Mesendoderm (in vitro differentiated cells): ENCODE measurements at regions not wholly inside any gene's neighbourhood (a gene's known extent, or its start where the extent isn't known, plus 50 kb on each side); places are given as distances from the start of the nearest gene placed in this dataset.

Experiments used
- DNase-seq: peaks from one replicate; pipeline ENCODE4 v3.0.0; 2013
- H2AK5ac ChIP-seq: 2 replicates; pipeline ENCODE4 v1.6.1; 2013; ENCODE audit warnings: low read length, inconsistent platforms
- H2BK120ac ChIP-seq: 2 replicates; pipeline ENCODE4 v1.6.1; 2013; ENCODE audit warnings: low read depth, mild to moderate bottlenecking, low read length, moderate library complexity, mixed read lengths
- H2BK15ac ChIP-seq: replicated peaks from 2 replicates; pipeline ENCODE4 v1.6.1; 2013; ENCODE audit warnings: low read depth, mild to moderate bottlenecking, moderate library complexity
- H2BK5ac ChIP-seq: 2 replicates; pipeline ENCODE4 v1.6.1; 2013; ENCODE audit warnings: low read length, inconsistent platforms
- H3K18ac ChIP-seq: 2 replicates; pipeline ENCODE4 v1.6.1; 2013; ENCODE audit warnings: mild to moderate bottlenecking, low read length, mixed read lengths
- H3K23ac ChIP-seq: one replicate; pipeline ENCODE4 v1.6.1; 2013; ENCODE audit warnings: low read length
- H3K27ac ChIP-seq: 2 replicates; pipeline ENCODE4 v1.5.1; 2013; ENCODE audit warnings: low read depth, mild to moderate bottlenecking, inconsistent platforms, low read length, moderate library complexity
- H3K27me3 ChIP-seq: 2 replicates; pipeline ENCODE4 v1.6.1; 2013; ENCODE audit warnings: low read length, control low read depth, mild to moderate bottlenecking, inconsistent platforms; ENCODE audit not compliant: insufficient read depth, poor library complexity
- H3K36me3 ChIP-seq: 2 replicates; pipeline ENCODE4 v1.6.1; 2013; ENCODE audit warnings: low read length, inconsistent platforms; ENCODE audit not compliant: control insufficient read depth, insufficient read depth
- H3K4ac ChIP-seq: one replicate; pipeline ENCODE4 v1.6.1; 2013; ENCODE audit warnings: low read depth, mild to moderate bottlenecking, low read length, moderate library complexity
- H3K4me1 ChIP-seq: 2 replicates; pipeline ENCODE4 v1.6.1; 2013; ENCODE audit warnings: low read depth, low read length, inconsistent platforms; ENCODE audit not compliant: control insufficient read depth
- H3K4me2 ChIP-seq: 2 replicates; pipeline ENCODE4 v1.6.1; 2013; ENCODE audit warnings: low read length
- H3K4me3 ChIP-seq: 2 replicates; pipeline ENCODE4 v1.5.1; 2013; ENCODE audit warnings: mild to moderate bottlenecking, low read length
- H3K56ac ChIP-seq: one replicate; pipeline ENCODE4 v1.6.1; 2013; ENCODE audit warnings: low read length
- H3K79me1 ChIP-seq: 2 replicates; pipeline ENCODE4 v1.6.1; 2013; ENCODE audit warnings: low read length, inconsistent platforms
- H3K79me2 ChIP-seq: 2 replicates; pipeline ENCODE4 v1.6.1; 2013; ENCODE audit warnings: mild to moderate bottlenecking, low read length; ENCODE audit not compliant: control insufficient read depth, insufficient read depth
- H3K9ac ChIP-seq: 2 replicates; pipeline ENCODE4 v1.6.1; 2013; ENCODE audit warnings: low read length, inconsistent platforms
- H4K5ac ChIP-seq: one replicate; pipeline ENCODE4 v1.6.1; 2013; ENCODE audit warnings: low read length
- H4K8ac ChIP-seq: one replicate; pipeline ENCODE4 v1.6.1; 2013; ENCODE audit warnings: low read depth, mild to moderate bottlenecking, control low read depth, low read length, moderate library complexity
- WGBS: extraction: QIAGEN DNeasy Blood & Tissue Kit; methylation state at CpG from one replicate; pipeline ENCODE4 v1.1.7; 2013; ENCODE audit warnings: low lambda C conversion rate, missing lambda C conversion rate; ENCODE audit not compliant: insufficient coverage; ENCODE audit errors: extremely low coverage; 5-methylcytosine and 5-hydroxymethylcytosine counted together

GRCh38 chr16:59683709-59684108, 949.6 kb upstream of the GOT2 start:
- Histone ChIP-seq H4K5ac (no peak overlapping the region), H3K79me2 (no peaks in the 10 kb centered on the region), H3K4me3 (no peak overlapping the region), H2AK5ac (no peak overlapping the region), H3K27ac (no peak overlapping the region), H3K23ac (no peak overlapping the region), H3K9ac (no peak overlapping the region), H3K27me3 (no peaks in the 10 kb centered on the region), H3K4ac (no peak overlapping the region), H3K56ac (no peak overlapping the region), H3K4me2 (no peak overlapping the region), H4K8ac (no peak overlapping the region), H2BK120ac (no peak overlapping the region), H2BK15ac (no peak overlapping the region), H3K4me1 (peaks cover 4% of the 10 kb centered on the region), H3K79me1 (no peaks in the 10 kb centered on the region), H2BK5ac (no peak overlapping the region), H3K18ac (no peak overlapping the region), H3K36me3 (no peaks in the 10 kb centered on the region)
- DNase-seq = no peak
- no CpG with 5 or more reads among the region's 1 CpG for WGBS

GRCh38 chr16:59665618-59666220, 931.6 kb upstream of the GOT2 start:
- Histone ChIP-seq H3K4me1 (no peaks in the 10 kb centered on the region), H3K4me2 (no peak overlapping the region)
- no peak for DNase-seq

GRCh38 chr16:59658572-59658971, 924.5 kb upstream of the GOT2 start:
- Histone ChIP-seq H3K18ac (no peak overlapping the region), H3K79me2 (no peaks in the 10 kb centered on the region), H3K79me1 (no peaks in the 10 kb centered on the region), H3K36me3 (no peaks in the 10 kb centered on the region), H2BK15ac (no peak overlapping the region), H3K4me1 (no peaks in the 10 kb centered on the region), H3K4me2 (no peak overlapping the region), H3K4me3 (no peak overlapping the region), H3K56ac (no peak overlapping the region), H3K4ac (no peak overlapping the region), H3K27me3 (no peaks in the 10 kb centered on the region), H3K9ac (no peak overlapping the region), H2AK5ac (no peak overlapping the region), H4K8ac (no peak overlapping the region), H4K5ac (no peak overlapping the region), H3K23ac (no peak overlapping the region), H3K27ac (no peak overlapping the region), H2BK120ac (no peak overlapping the region), H2BK5ac (no peak overlapping the region)
- no CpG with 5 or more reads among the region's 3 CpGs for WGBS
- DNase-seq = no peak

More at GRCh38 chr16:59665618-59666220, 931.6 kb upstream of the GOT2 start:
- no peak overlapping the region for H2BK5ac ChIP-seq
- no peak overlapping the region for H2AK5ac ChIP-seq
- H3K79me2 ChIP-seq = no peaks in the 10 kb centered on the region
- no peaks in the 10 kb centered on the region for H3K27me3 ChIP-seq
- H3K4me3 ChIP-seq = no peak overlapping the region
- no peak overlapping the region for H3K23ac ChIP-seq
- H3K79me1 ChIP-seq = no peaks in the 10 kb centered on the region
- no peak overlapping the region for H2BK120ac ChIP-seq
- H3K27ac ChIP-seq = no peak overlapping the region
- H3K9ac ChIP-seq = no peak overlapping the region
- no peak overlapping the region for H4K8ac ChIP-seq
- WGBS = no CpG with 5 or more reads among the region's 2 CpGs
- no peak overlapping the region for H3K56ac ChIP-seq
- no peak overlapping the region for H3K4ac ChIP-seq
- H3K36me3 ChIP-seq = no peaks in the 10 kb centered on the region
- H3K18ac ChIP-seq = no peak overlapping the region
- no peak overlapping the region for H2BK15ac ChIP-seq
- no peak overlapping the region for H4K5ac ChIP-seq

- no peaks in the 10 kb centered on the region for H3K27me3 ChIP-seq
- no peak overlapping the region for H2BK15ac ChIP-seq
- no peak for DNase-seq
- H2BK5ac ChIP-seq = no peak overlapping the region
- H2AK5ac ChIP-seq = no peak overlapping the region
- no CpG with 5 or more reads among the region's 2 CpGs for WGBS
- H3K56ac ChIP-seq = no peak overlapping the region
- H3K27ac ChIP-seq = no peak overlapping the region
- no peak overlapping the region for H3K4me3 ChIP-seq
- H3K4me1 ChIP-seq = no peaks in the 10 kb centered on the region
- H2BK120ac ChIP-seq = no peak overlapping the region
- H4K8ac ChIP-seq = no peak overlapping the region
- H3K4ac ChIP-seq = no peak overlapping the region
- no peak overlapping the region for H3K23ac ChIP-seq
- H3K79me2 ChIP-seq = no peaks in the 10 kb centered on the region
- no peaks in the 10 kb centered on the region for H3K79me1 ChIP-seq
- no peaks in the 10 kb centered on the region for H3K36me3 ChIP-seq
- H3K9ac ChIP-seq = no peak overlapping the region
- no peak overlapping the region for H4K5ac ChIP-seq
- no peak overlapping the region for H3K4me2 ChIP-seq
- no peak overlapping the region for H3K18ac ChIP-seq
Observed at GRCh38 chr16:59655031-59655430, 920.9 kb upstream of the GOT2 start.

GRCh38 chr16:59654455-59654854, 920.3 kb upstream of the GOT2 start:
- no peaks in the 10 kb centered on the region for H3K27me3 ChIP-seq
- H2BK120ac ChIP-seq = no peak overlapping the region
- no peak overlapping the region for H3K4ac ChIP-seq
- no peak overlapping the region for H2BK15ac ChIP-seq
- H2AK5ac ChIP-seq = no peak overlapping the region
- H3K4me3 ChIP-seq = no peak overlapping the region
- H3K23ac ChIP-seq = no peak overlapping the region
- H4K8ac ChIP-seq = no peak overlapping the region
- H3K79me2 ChIP-seq = no peaks in the 10 kb centered on the region
- no peak overlapping the region for H3K4me2 ChIP-seq
- H3K27ac ChIP-seq = no peak overlapping the region
- no peak overlapping the region for H3K56ac ChIP-seq
- WGBS = no CpG with 5 or more reads among the region's 1 CpG
- H3K36me3 ChIP-seq = no peaks in the 10 kb centered on the region
- no peak overlapping the region for H4K5ac ChIP-seq
- no peak for DNase-seq
- H3K18ac ChIP-seq = no peak overlapping the region
- no peak overlapping the region for H2BK5ac ChIP-seq
- no peaks in the 10 kb centered on the region for H3K79me1 ChIP-seq
- no peaks in the 10 kb centered on the region for H3K4me1 ChIP-seq
- no peak overlapping the region for H3K9ac ChIP-seq

- H2AK5ac ChIP-seq = no peak overlapping the region
- no peak overlapping the region for H4K5ac ChIP-seq
- H3K4me3 ChIP-seq = no peak overlapping the region
- H3K27ac ChIP-seq = no peak overlapping the region
- no peaks in the 10 kb centered on the region for H3K27me3 ChIP-seq
- no peaks in the 10 kb centered on the region for H3K79me2 ChIP-seq
- DNase-seq = no peak
- H4K8ac ChIP-seq = no peak overlapping the region
- no peak overlapping the region for H3K18ac ChIP-seq
- H3K4ac ChIP-seq = no peak overlapping the region
- WGBS = no CpG with 5 or more reads among the region's 1 CpG
- no peaks in the 10 kb centered on the region for H3K79me1 ChIP-seq
- no peaks in the 10 kb centered on the region for H3K36me3 ChIP-seq
- H3K56ac ChIP-seq = no peak overlapping the region
- H3K9ac ChIP-seq = no peak overlapping the region
- no peak overlapping the region for H3K4me2 ChIP-seq
- H2BK5ac ChIP-seq = no peak overlapping the region
- H3K23ac ChIP-seq = no peak overlapping the region
- H3K4me1 ChIP-seq = no peaks in the 10 kb centered on the region
- H2BK15ac ChIP-seq = no peak overlapping the region
- H2BK120ac ChIP-seq = no peak overlapping the region
Observed at GRCh38 chr16:59651662-59652061, 917.5 kb upstream of the GOT2 start.
